ENCODE measurements at regions not wholly inside any gene's neighbourhood (a gene's known extent, or its start where the extent isn't known, plus 50 kb on each side); places are given as distances from the start of the nearest gene placed in this dataset.

- Histone ChIP-seq H3K4me2 (replicated peaks; ENCODE audit: low read depth, low read length, poor library complexity, severe bottlenecking) (no peak overlapping the region), H3K9me3 (ENCODE audit: control extremely low read depth in 1 of 3, control insufficient read depth in 2 of 3, insufficient read depth in 1 of 3, low read length in 2 of 3) (no peaks in the 10 kb centered on the region), H3K79me2 (ENCODE audit: control insufficient read depth, insufficient read depth, low read length) (no peaks in the 10 kb centered on the region), H3K9ac (ENCODE audit: low read length) (no peak overlapping the region), H3K4me1 (ENCODE audit: control insufficient read depth in 2 of 2, insufficient read depth in 2 of 2, low read length in 2 of 2) (no peaks in the 10 kb centered on the region), H3K27me3 (replicated peaks in 1 of 4; ENCODE audit: control extremely low read depth in 1 of 4, control insufficient read depth in 3 of 4, insufficient read depth in 4 of 4, low read length in 3 of 4) (no peaks in the 10 kb centered on the region), H3K36me3 (replicated peaks in 1 of 2; ENCODE audit: control extremely low read depth in 1 of 2, control insufficient read depth in 1 of 2, extremely low read depth in 1 of 2, insufficient read depth in 2 of 2, low read length in 1 of 2) (no peaks in the 10 kb centered on the region), H4K20me1 (ENCODE audit: control insufficient read depth, insufficient read depth, low read length, poor library complexity, severe bottlenecking) (no peaks in the 10 kb centered on the region), H2AFZ (ENCODE audit: insufficient read depth, low read depth, low read length, poor library complexity, severe bottlenecking) (no peak overlapping the region), H3K4me3 (ENCODE audit: control extremely low read depth in 1 of 5, extremely low read depth in 1 of 5, insufficient read depth in 1 of 5, low read depth in 2 of 5, low read length in 4 of 5) (no peak overlapping the region), H3K27ac (ENCODE audit: low read length in 2 of 2) (no peak overlapping the region)
- DNase-seq (no peak), ATAC-seq (ENCODE audit: low read depth) (no peak)
- H3K4me3 Mint-ChIP-seq, result no peak overlapping the region
- H3K27ac Mint-ChIP-seq, result no peak overlapping the region
- intact Hi-C loops (cut with micrococcal nuclease), result no loop called here
- TF ChIP-seq CTCF (IDR thresholded peaks at IDR 0.05) (no peak), EZH2 (IDR thresholded peaks at IDR 0.05; ENCODE audit: borderline replicate concordance, insufficient read depth, low read depth, low read length, poor library complexity, severe bottlenecking) (no peak)
- POLR2A ChIA-PET, result no interaction called here
- no peaks in the 10 kb centered on the region for H3K4me1 Mint-ChIP-seq
- no CpG with 5 or more reads among the region's 2 CpGs for WGBS (ENCODE audit: insufficient coverage)
- H3K9me3 Mint-ChIP-seq (ENCODE audit: insufficient read depth), result peaks cover 2% of the 10 kb centered on the region
- CTCF ChIA-PET, result no interaction called here
- peaks cover 9% of the 10 kb centered on the region for H3K27me3 Mint-ChIP-seq
These were observed 295.6 kb upstream of the DDHD1 start for GRCh38 chr14:53448682-53449081.

- 79% methylated on average over 2 of the region's 5 CpGs for WGBS (ENCODE audit: insufficient coverage)
- no peak for ATAC-seq (ENCODE audit: low read depth)
- no peaks in the 10 kb centered on the region for H3K9me3 ChIP-seq (ENCODE audit: control extremely low read depth in 1 of 3, control insufficient read depth in 2 of 3, insufficient read depth in 1 of 3, low read length in 2 of 3)
- CTCF ChIA-PET, result no interaction called here
- Mint-ChIP-seq H3K4me3 (no peak overlapping the region), H3K27me3 (peaks cover 9% of the 10 kb centered on the region), H3K9me3 (ENCODE audit: insufficient read depth) (peaks cover 4% of the 10 kb centered on the region), H3K4me1 (no peaks in the 10 kb centered on the region), H3K27ac (no peak overlapping the region)
- no peaks in the 10 kb centered on the region for H3K27me3 ChIP-seq (replicated peaks in 1 of 4; ENCODE audit: control extremely low read depth in 1 of 4, control insufficient read depth in 3 of 4, insufficient read depth in 4 of 4, low read length in 3 of 4)
- H3K4me1 ChIP-seq (ENCODE audit: control insufficient read depth in 2 of 2, insufficient read depth in 2 of 2, low read length in 2 of 2), result no peaks in the 10 kb centered on the region
- no peak for TF ChIP-seq CTCF (IDR thresholded peaks at IDR 0.05)
- no peak for TF ChIP-seq EZH2 (IDR thresholded peaks at IDR 0.05; ENCODE audit: borderline replicate concordance, insufficient read depth, low read depth, low read length, poor library complexity, severe bottlenecking)
- no peak overlapping the region for H3K4me3 ChIP-seq (ENCODE audit: control extremely low read depth in 1 of 5, extremely low read depth in 1 of 5, insufficient read depth in 1 of 5, low read depth in 2 of 5, low read length in 4 of 5)
- intact Hi-C loops (cut with micrococcal nuclease), result no loop called here
- H3K36me3 ChIP-seq (replicated peaks in 1 of 2; ENCODE audit: control extremely low read depth in 1 of 2, control insufficient read depth in 1 of 2, extremely low read depth in 1 of 2, insufficient read depth in 2 of 2, low read length in 1 of 2), result no peaks in the 10 kb centered on the region
- H2AFZ ChIP-seq (ENCODE audit: insufficient read depth, low read depth, low read length, poor library complexity, severe bottlenecking), result no peak overlapping the region
- no peaks in the 10 kb centered on the region for H3K79me2 ChIP-seq (ENCODE audit: control insufficient read depth, insufficient read depth, low read length)
- POLR2A ChIA-PET, result no interaction called here
- H3K4me2 ChIP-seq (replicated peaks; ENCODE audit: low read depth, low read length, poor library complexity, severe bottlenecking), result no peak overlapping the region
- no peak overlapping the region for H3K27ac ChIP-seq (ENCODE audit: low read length in 2 of 2)
- H3K9ac ChIP-seq (ENCODE audit: low read length), result no peak overlapping the region
- no peak for DNase-seq
- no peaks in the 10 kb centered on the region for H4K20me1 ChIP-seq (ENCODE audit: control insufficient read depth, insufficient read depth, low read length, poor library complexity, severe bottlenecking)
These were observed 291.7 kb upstream of the DDHD1 start for GRCh38 chr14:53444677-53445312.

Measured in B cell (primary cell).